GM21423 (cell line): ENCODE measurements at regions not wholly inside any gene's neighbourhood (a gene's known extent, or its start where the extent isn't known, plus 50 kb on each side); places are given as distances from the start of the nearest gene placed in this dataset.

ENCODE experiments used
- ATAC-seq: cut with Tn5 transposase; IDR thresholded peaks from one replicate; pipeline ENCODE4 v1.9.1; 2021; ENCODE audit warnings: mild to moderate bottlenecking, moderate library complexity; ENCODE audit not compliant: unreplicated experiment

DNA sequence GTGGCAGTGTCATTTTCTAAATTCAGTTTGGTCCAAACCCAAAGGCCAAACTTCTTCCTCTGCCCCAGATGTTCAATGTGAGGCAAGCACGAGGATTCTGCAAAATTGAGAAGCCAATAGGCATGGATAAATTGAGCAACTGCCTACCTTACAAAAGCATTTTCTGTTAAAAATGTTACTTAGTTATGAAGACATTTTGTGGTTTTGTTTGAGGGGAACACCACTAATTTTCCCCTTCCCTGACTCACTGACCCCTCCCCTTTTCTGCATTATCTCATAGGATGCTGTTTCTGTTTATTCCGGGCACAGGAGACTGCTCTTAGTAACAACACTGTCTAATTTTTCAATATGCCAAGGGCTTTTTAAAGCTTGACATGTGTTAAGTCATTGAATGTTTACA is 462.8 kb downstream of the INSC start:
- ATAC-seq = no peak

DNA sequence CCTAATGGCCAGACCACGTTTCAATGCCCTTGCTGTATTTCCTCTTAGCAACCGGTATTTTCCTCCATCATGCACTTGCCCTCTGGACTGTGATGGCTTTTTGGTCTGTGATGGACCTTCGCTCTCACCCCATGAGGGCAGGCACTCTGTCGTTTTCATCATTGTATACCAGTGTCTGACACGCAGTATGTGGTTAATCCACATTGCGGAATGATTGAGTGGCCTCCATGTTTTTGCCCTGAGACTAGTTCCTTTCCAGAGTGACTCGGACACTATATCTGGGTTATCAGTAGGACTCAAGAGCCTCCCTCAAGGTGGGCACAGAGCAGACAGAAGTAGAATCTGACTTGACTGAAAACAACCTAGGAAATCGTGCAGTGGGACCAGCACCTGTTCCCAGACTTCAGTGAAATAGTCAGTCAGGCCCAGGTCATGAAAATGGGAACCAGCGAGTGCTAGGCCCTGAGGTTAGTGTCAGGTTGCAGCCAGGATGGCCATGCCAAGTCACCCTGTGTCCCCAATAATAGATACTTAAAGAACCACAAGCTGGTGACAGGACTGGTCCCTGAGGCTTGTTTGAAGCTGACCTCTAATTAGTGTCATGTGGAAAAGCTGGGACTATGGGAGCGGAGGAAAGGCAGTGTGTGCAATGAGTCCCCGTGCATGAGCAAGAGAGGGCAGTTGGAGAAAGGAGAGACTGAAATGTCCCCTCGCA is 464.7 kb downstream of the INSC start:
- no peak for ATAC-seq

DNA sequence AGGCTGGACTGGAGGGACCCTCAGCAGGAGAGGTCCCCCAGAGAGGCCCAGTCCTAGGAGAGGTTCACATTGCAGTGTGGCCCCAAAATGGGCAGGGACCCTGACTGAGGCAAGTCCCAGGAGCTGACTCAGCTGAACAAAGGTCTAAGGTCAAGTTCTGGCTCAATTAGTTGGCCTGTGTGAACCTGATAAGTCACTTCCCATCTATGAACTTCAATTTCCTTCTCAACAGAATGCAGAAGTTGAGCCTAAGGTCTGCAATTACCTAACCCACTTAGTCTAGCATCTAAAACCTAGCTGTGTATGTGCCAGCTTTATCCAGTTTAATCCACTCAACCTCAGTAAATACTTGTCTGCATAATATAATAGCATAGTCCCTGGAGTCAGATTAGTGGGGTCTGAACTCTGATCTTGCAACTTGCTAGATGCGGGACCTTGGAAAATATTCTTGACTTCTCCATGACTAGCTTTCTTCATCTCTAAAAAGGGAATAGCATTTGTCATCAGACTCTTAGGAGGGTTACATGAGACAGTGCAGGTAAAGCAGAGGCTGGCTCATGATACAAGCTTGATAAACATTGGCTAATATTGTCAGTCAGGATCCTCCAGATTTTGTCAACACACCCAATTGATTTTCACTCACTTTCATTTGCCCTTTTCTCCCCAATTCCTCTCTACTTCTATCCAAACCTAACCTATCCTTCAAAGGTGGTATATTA is 465.5 kb downstream of the INSC start:
- no peak for ATAC-seq

DNA sequence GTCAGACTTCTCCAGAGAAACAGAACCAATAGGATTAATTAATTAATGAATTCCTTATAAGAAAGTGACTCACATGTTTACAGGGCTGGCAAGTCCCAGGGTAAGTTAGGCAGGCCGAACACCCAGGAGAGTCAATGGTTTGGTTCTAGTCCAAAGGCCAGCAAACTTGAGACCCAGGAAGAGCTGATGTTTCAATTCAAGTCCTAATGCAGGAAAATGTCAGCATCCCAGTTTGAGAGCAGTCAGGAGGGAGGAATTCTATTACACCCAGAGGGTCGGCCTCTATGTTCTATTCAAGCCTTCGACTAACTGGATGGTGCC is 466.0 kb downstream of the INSC start:
- ATAC-seq = no peak

DNA sequence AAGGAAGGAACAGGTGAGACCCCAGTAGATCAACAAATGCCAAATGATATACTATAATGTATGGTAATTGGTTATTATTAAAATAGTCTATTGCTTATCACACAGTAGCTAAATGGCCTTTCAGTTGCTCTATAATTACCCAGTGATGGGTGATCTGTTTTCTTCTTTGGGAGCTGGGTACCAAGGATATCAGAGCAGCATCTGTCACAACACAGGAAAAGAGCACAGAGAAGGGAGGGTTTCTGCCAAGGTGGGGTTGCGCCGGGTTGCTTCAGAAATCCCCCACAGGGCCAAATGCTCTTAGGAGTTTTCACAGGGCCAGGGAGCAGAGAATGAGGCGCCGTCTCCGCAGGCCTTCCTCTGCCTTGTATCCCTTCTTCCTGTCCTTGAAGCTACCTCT is 469.4 kb downstream of the INSC start:
- no peak for ATAC-seq

DNA sequence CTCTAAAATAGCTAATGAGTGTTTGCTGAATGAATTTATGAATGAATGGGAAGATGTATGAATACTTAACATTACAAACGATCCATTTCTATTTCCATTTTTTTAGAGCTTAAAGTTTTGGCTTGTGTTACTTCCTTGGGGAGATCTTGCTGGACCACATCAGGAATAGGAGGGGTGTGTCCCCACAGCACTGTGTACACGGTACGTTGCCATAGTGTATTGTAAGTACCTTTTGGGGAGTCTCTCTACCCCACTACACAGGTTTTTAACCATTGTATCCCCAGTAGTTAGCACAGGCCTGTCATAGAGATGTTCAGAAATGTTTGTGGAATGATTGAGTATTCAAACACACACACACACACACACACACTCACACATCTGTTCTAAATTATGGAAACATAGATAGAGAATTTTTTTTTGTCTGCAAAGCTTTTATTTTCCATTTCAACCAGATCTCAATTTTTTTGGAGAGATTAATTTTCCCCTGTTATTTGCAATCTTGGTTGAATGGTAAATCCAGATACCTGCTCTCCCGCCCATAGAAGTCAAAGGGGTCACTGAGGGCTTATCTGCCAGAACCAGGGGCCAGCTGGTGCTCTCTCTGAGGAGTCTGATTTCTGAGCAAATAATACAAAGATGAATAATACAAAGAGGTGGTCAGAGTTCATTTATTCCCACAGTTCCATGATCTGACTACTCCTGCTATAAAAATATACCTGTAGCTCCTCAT is 471.0 kb downstream of the INSC start:
- ATAC-seq = no peak

DNA sequence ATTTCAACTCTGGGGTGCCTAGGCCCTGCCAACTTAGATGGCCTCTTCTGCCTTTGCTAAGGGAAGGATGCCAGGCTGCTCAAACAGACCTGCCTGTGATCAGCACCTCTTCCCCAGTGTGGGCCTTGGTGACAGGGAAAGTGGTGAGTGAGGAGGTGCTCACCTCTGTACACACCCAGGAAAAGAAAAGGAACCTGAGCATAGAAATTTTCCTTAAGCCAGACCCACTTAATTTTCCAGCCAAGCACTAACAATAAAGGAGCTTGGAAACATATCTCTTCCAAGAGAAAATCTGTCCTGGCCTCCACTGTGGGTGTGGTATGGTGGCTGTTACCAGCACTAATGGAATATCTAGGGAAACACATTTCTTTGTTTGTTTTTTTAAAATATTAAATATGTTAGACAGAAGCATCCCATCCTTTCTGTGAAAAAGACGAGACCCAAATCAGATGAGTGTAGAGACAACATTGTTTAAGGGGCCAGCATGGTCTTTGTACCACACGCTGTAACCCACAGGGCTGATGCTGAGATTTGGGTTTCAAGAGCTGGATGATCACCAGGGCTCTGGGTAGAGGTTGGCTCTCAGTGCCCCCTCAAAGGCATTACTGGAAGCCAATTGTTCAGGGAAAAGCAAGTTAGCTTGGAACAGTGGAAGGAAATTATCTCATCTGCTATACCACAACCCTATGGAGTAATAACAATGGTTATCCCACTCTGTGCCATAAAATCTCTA is 472.2 kb downstream of the INSC start:
- ATAC-seq = no peak

DNA sequence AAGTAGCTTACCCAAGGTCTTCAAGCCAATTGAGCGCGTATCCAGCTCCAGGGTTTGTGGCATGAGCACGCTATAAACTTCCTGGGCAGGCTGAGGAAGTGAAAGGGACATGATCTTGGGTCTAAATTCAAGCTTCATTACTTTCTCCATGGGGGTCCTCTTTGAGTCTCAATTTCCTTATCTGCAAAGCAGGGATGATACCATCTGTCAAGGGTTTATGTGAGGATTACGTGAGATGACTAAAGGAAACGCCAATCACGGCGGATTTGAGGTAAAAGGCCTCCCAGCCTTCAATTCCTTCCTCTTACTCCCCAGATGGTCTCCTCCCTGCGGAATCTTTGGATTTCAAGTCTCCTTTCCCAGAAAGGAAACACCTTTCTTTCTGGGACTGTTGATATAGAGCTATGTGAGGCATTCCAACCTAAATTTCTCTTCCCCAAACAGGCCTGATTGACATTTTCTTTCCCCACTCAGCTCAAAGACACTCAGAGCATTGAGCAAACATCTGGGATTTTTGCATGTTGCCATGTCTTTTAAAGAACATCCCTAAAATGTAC is 474.4 kb downstream of the INSC start:
- no peak for ATAC-seq

DNA sequence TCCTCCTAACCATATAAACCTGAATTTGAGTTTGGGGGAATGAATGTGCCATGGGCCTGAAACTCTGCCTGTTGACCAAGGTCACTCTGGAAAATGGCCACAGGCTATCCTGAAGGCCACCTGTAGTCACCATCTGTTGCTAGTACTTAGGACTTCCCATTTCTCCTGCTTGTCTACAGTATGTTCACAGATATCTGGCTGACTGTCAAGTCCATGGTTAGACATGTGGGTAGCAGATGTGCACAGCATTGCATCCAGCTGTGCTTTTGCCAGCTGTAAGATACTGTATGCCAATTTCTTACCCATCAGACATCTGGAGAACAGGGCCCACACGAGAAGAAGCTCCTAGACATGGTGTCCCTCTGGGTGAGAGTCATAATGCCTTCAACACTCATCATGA is 475.4 kb downstream of the INSC start:
- no peak for ATAC-seq

DNA sequence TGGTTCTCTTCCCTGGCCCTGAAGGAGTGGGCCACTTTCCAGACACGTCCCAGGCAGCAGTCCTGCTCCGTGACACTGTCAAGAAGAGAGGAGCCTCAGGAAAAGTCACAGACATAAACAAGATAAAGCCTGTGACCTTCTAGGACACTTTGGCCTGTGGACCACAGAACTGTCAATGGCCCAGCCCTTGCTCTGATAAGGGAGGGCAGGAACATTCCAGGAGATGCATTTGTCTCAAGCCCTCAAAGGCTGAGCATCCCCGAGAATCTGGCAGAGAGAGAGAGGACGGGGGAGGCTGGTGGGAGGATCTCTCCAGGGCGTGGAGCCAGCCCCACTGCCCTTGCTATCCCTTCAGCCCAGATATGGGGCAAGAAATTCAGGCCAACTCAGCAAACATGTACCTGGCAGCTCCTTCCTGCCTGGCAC is 476.4 kb downstream of the INSC start:
- ATAC-seq = no peak

DNA sequence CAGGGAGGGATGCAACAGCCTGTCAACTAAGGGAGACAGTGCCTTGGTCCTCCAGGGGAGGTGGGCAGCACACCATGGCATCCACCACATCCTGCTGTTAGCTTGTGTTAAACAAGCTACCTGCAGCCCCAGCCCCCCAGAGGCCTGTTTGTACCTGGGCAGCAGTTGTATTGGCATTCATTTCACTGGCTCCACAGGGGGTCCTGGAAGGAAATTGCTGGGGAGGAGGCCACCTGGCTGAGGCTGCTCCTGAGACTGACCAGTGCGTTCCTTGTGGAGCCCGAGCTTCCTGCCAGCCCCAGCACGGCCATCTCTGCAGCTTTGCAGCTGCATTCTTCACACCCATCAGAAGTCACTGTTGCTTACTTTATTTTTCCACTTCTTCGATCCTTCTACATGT is 479.9 kb downstream of the INSC start:
- no peak for ATAC-seq

DNA sequence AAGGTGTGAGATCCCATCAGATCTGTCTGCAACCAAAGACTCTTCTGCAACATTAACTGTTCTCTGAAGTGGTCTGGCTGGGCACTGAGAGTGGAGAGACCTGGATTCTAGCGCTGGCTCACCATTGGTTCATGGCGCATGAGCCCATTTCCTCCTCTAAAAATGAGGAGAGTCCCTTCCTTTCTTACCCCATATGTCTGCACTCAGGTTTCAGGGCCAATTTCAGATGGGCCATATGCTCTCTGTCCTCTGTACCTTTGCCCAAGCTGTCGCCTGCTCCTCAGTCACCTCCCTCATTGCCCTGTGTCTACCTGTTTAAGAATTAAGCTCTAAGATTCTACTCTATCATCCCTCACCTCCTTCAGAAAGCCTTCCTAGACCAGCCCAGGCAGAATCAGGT is 484.7 kb downstream of the INSC start:
- no peak for ATAC-seq

DNA sequence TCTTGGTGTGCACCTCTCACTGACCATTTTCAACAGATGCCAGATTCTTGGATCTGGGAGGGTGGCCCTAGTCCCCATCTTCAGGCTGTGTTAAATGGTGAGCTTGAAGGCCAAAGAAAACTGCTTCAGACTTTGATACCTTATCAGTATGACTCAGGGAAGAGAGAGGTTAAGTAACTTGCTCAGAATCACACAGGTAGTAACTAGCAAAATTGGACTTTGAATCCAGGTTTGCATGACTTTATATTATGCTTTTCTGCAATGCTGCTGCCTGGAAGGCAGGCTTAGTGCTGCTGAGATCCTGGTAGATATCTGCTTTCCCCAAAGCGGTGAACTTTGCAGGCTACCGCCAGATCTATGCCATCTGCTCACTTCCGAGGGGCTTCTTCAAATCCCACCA is 487.3 kb downstream of the INSC start:
- no peak for ATAC-seq

DNA sequence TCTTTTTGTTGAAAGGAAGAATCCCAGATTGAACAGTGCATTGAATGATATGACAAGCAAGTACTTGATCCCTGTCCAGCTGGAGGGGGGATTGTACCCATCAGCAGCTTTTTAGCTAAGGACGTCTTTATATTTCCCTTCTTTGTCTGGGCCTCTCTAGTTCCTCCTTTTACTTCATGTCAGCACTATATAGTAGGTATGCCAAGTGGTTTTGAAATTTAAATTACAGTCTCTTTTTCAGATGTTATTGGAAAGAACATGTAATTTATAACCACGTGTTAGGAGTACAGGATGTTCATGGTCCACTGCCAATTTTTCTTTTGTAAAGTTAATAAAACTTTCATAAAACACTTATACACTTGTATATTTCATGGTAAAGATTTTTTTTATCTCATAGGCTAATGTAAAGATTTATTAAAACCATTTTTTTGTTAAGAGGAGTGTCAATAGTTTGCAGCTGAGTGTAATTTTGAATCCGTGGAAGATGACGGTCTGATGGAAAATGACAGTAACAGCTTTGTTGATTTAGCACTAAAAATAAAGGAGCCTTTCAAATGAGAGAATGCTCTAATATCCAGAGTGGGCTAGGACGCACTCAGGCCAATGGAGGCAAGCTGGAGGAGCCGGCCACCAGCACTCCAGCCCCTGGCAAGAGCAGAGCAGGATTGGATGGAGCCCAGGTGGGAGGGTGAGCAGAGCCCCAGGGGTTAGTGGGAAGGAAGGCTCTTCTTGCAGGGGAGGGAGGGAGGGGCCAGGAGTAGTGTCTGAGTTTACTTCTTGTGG is 488.3 kb downstream of the INSC start:
- no peak for ATAC-seq

DNA sequence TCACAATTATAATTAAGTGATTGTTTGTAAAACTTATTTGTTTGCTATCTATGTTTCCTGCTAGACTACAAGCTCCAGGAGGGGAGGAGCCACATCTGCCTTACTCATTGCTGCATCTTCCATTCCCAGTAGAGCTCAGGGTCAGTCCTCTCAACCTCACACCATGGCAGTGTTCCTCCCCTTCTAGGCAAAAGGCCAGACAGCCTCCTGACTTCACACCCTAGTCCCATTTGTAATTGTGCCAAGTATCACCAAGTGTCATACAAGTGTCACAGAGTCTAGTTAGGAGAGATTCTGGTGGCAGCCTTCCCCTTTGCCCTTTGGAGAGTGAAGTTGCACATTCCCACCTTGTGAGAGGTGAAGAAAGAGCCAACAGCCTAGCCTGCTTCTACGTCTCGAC is 490.4 kb downstream of the INSC start:
- no peak for ATAC-seq

DNA sequence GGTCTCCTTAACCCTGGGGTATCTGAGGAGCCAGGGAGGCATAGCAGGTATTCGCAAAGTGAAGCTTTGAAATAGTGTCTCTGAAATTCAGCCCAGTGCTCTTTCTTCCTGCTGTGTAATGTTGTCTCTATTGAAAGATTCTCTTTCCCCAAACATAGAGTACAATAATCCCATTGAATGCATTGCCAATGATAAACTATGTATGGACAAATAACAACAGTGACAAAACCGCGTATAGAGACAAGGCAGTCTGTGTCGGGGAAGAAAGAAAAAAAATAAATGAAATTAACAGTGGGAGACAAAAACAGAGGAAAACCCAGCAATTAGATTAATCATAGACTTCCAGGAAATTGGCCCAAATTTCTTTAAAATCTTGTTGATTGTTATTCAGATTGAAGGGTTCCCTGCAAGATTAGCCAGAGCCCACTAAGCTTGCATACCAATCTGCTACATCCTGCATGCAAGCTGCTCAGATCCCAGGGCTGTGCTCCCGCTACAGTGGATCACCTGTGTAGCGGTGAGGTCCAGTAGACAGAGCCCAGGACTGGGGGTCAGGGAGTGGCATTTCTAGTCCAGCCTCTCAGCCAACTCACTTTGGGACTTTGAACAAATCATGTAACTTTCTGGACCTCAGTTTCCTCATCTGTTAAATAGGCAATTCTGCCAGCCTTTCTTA is 492.8 kb downstream of the INSC start:
- no peak for ATAC-seq

DNA sequence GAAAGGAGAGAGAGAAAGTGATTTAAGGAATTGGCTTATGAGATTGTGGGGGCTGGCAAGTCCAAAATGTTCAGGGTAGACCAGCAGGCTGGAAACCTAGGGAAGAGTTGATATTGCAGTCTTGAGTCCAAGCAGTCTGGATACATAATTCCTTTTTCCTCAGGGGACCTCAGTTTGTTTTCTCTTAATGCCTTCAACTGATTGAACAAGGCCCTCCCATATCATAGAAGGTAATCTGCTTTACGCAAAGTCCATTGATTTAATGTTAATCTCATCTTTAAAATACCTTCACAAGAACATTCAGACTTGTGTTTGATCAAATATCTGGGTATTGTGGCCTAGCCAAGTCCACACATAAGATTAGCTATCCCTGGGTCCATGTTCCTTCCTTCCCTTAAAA is 494.7 kb downstream of the INSC start:
- ATAC-seq = no peak

DNA sequence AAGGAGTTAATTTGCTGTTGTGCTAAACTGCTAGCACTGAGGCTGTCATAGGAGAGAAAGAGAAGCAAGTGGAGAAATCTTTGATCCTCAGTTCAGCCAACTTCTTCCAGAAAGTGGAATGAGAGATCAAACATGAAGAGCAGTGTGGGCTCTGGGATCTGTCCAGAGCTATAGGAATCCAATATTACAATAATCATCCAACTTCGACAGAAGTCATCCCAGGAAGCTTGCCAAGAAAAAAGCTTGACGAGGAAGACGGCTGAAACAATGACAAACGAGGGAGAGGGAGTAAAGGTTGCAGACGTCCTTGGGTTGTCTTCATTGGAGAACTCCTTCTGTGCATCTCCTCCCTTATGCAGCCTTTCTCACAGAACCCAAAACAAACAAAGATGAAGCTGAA is 496.2 kb downstream of the INSC start:
- ATAC-seq = no peak

DNA sequence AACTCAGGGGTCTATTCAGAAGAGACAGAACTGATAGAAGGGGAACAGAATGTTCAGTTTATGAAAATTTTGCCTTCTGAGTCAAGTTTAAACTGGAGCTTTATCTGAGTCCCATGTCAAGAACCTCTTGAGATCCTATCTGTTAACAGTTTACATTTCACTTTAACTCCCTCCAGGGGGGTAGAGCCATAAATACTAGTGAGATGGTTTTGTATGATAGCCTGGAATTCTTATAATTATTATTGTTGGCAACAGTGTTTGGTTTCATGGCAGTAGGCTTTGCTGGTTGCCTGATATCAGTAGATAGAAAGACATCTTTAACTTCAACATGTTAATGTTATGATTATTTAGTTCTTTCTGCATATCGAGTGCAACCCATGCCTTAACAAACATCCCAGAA is 498.5 kb downstream of the INSC start:
- ATAC-seq = no peak

DNA sequence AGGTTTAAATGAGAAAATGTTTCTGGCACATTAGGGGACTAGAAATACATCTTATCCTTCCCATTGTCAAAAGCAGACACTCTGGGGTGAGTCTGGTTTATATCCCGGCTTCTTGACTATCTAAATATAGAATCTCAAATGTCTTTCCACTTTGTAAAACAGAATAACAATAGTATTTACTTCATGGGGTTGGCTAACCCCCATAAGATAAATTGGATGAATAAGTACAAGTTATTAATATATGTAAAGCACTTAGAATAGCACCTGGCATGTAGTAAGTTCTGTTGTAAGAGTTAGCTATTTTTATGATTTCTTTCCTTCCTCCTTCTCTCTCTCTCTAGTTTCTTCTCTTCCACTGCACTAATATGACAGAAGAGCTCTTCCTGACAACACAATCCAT is 499.1 kb downstream of the INSC start:
- no peak for ATAC-seq
